ENCODE measurements at regions not wholly inside any gene's neighbourhood (a gene's known extent, or its start where the extent isn't known, plus 50 kb on each side); places are given as distances from the start of the nearest gene placed in this dataset.

DNA sequence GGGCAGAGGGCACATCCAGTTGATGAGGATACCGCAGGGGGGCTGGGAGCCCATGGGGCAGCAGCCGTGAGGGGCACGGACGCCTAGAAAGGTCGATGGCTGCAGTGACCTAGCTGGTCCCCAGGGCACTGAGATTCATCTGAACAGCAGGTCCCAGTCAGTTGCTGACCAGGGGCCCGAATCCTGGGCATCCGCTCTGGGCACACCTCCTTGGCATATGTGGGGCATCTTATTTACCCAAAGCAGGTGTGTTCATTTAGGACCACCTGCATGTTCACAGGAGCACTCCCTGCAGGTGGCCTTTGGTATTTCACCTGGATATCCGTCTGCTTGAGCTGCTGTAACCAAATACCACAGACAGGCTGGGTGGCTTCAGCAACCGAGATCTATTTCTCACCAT, 72.0 kb upstream of the ODC1 start:
- H3K27ac ChIP-seq = no peak overlapping the region
- no peak for DNase-seq (ENCODE audit: low read depth, low spot score)

DNA sequence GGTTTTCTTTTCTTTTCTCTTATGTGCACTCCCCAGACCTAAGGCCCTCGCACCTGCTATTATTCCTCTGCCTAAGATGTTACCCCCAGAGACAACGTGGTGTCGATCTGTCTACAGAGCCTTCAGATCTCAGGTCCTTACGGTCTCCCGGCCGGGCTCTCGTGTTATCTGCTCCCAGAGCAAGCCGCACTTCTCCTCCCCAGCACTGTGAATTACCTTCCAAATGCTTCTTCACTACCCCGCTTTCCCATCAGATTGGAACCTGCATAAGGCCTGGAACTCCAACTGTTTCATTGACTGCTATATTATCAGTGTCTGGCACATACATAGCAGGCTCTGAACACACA, 71.2 kb upstream of the ODC1 start:
- H3K27ac ChIP-seq = no peak overlapping the region
- no peak for DNase-seq (ENCODE audit: low read depth, low spot score)

DNA sequence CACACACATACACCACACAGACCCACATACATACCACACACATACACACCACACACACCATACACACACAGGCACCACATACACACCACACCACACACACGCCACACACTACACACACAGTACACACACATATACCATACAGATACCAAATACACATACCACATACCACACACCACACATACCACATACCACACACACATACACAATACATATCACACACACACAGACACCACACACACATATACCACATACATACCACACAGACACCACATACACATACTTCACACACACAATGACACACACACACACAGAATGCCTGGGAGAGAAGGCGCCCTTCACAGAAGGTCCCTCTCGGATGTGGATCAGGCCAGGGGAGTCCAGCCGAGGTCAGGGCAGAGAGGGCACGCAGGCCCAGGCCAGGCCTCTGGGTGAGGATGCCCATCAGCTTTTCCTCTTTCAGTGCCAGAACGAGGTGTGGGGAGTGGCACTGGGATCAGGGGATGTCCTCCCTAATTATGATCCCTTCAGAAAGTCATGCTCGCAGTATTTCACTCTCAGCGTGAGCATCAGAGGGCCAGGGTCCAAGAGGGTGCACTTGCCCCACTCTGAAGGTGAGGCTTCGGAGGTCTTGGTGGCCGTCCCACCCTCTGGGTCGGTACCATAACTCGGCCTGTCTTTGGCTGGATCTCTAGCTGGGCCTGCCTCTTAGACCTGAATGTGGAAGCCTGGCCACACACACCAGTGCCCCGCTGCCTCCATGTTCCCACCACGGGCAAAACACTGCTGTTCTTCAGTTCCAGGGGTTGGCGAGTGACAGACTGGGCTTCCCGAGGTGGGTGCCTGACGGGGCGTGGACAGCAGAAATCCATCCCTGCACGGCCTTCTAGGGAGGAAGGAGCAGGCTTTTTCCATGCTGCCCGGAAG, 70.6 kb upstream of the ODC1 start:
- H3K27ac ChIP-seq = no peak overlapping the region
- no peak for DNase-seq (ENCODE audit: low read depth, low spot score)

DNA sequence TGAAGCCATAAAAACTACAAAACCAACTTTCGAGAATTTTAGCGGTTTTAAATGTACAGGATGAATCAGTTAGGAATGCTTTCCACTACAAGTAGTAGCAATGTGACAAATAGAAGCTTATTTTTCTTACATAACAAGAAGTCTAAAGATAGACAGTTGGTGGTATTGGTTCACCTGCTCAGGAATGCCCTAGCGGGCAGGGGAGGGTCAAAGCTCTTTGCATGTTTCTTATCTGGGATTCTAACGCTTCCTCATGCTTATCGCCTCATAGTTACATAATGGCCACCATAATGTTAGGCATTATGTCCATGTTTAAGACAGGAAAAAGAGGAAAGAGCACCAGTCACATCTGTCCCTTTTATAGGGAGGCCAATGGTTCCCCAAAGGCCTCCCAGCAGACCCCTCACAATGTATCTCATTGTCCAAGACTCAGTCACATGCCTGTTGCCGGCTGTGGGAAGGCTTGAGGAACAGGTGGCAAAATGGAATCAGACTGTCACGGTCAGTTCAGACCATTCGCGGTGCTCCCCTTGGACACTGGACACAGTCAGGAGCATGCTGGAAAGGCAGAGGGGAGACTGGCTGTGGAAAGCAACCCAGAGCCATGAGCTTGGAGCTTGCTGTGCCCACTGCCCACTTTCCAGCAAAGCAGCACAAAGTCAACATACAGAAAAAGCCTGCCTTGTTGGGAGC, 69.4 kb upstream of the ODC1 start:
- H3K27ac ChIP-seq = no peak overlapping the region
- DNase-seq (ENCODE audit: low read depth, low spot score) = no peak

DNA sequence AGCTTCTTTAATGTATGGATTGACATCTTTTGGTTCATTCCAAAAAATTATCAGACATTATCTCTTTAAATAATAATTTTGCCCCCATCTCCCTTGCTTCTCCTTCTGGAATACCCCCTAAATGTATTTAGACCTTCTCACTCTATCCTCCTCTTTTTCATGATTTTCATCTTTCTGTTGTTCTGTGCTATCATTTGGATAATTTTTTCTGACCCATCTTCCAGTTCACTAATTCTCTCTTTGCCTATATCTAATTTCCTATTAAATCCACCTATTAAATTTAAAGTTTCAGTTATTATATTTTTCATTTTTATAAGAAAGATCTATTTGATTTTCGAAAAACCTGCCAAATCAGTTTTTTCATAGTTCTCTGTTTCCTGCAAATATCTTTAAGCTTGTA, 67.8 kb upstream of the ODC1 start:
- DNase-seq (ENCODE audit: low read depth, low spot score) = no peak
- peak overlapping the region; percentile 94 for H3K27ac ChIP-seq

DNA sequence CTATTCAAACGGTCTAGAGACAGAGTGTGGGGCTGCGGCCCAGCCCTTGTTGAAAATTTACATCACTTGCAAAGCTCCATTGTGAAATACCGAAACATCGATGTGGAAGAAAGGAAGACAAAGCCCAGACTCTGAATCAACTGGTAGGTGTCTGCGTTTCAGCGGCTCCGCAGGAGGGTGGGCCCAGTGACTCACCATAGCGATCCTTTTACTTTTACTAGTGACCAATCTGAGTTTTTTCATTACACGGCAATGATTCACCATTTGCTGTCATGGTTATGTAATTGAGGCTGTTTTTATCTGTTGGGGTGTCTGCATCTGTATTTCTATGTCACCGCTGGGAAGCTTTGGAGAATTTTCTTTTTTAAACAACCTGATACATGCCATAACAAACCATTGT, 66.6 kb upstream of the ODC1 start:
- peak overlapping the region; percentile 94 for H3K27ac ChIP-seq
- peak; percentile 95 for DNase-seq (ENCODE audit: low read depth, low spot score)

DNA sequence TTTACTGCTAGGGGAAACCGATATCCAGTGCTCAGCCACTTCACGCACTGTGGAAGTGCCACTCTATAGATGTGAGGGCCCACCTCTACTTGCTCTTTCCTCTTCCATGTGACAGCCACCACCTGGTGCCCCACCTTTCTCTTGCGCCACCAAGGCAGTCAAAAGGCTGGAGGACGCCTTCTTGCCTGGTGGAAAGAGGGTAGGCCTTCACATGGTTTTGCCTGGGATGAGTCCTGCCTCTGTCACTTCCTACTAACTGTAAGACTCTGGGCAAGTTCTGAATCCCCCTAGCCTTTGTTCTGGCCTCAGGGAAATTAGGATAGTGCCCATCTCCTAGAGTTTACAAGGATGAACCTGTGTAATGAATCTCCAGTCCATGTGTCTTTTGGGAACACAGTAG, 66.1 kb upstream of the ODC1 start:
- peak overlapping the region; percentile 94 for H3K27ac ChIP-seq
- DNase-seq (ENCODE audit: low read depth, low spot score) = no peak

DNA sequence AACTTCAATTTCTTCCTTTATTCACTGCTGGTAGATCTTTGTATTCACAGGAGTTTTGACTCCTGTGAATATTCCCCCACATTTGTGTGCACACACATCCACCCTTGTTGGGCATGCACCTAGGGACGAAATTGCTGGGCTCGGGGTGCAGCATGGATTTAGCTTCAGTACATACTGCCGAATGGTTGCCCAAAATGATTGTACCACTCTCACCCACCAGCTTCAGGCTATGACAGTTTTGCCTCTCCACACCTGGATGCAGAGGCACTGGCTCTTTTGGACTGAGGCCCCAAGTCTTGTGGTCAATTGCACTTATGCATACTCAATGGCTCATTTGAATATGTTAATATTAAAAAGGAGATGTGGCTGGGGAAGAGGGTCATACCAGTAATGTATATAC, 65.1 kb upstream of the ODC1 start:
- no peak overlapping the region for H3K27ac ChIP-seq
- no peak for DNase-seq (ENCODE audit: low read depth, low spot score)

DNA sequence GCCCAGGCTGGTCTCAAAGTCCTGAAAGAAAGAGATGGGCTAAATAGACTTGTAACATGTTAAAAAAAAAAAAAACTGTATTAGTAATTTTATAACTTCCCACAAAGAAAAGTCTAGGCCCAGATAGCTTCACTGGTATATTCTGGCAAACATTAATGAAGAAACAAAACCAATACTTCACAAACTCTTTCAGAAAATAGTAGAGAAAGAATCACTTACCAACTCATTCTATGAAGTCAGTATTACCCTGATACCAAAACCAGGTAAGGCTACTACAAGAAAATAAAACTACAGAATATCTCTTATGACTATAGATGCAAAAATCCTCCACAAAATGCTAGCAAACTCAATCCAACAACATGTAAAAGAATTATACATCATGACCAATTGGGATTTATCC, 59.9 kb upstream of the ODC1 start:
- H3K27ac ChIP-seq = no peak overlapping the region

DNA sequence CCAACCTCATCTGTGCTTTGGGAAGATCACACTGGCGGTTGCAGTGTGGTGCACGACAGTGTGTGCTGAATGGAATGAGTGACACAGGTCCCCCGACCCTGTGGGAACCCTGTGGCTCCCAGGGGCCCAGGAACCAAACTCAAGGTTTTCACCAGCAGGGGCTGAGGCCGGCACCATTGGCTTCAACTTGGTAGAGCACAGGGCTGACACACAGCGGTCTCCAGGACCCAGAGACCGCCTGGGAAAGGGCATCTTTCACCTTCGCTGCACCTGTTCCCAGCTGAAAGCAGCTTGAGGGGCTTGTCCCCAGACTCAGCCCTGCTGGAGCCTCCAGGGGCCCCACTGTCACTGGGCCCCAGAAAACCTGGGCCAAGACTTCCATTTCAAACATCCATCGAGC, 59.0 kb upstream of the ODC1 start:
- no peak for DNase-seq (ENCODE audit: low read depth, low spot score)
- H3K27ac ChIP-seq = no peak overlapping the region

More for the DNA sequence above, 59.9 kb upstream of the ODC1 start:
- no peak for DNase-seq (ENCODE audit: low read depth, low spot score)

DNA sequence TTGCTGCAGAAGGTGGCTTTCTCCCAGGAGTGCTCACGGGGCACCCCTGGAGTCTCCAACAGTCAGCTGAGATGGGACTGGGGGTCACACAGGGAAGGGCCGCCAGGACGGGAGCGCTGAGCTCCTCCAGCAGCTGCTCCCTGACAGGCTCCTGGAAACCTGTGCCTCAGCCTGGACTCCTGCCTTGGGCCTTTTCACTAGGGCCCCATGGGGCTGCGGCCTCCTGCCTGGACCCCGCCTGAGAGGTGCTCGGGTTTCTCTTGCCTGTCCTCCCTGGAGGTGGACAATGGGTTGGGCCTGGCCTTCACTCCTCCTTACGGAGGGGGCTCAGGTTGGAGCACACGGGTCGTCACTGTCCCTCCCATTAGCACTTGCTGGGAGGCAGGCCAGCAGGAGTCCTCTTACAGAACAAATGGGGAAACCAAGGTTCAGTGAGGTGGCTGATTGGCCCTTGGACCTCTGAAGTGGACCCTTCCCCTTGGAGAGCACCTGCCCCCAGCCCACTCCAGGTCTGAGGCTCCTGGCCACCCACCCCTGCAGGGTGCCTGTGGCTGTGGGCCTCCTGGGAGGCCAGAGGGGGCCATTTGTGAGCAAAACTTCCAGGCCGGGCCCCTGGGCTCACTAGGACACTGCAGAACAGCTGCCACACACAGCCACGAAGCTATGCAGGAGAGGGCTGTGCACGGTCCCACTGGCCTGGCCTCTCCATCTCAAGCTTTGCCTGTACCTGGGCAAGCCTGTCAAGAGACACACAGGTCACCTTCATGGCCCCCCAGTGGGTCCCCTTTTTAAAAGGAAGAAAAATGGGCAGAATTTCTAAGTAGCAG, 57.1 kb upstream of the ODC1 start:
- no peak for DNase-seq (ENCODE audit: low read depth, low spot score)
- no peak overlapping the region for H3K27ac ChIP-seq

DNA sequence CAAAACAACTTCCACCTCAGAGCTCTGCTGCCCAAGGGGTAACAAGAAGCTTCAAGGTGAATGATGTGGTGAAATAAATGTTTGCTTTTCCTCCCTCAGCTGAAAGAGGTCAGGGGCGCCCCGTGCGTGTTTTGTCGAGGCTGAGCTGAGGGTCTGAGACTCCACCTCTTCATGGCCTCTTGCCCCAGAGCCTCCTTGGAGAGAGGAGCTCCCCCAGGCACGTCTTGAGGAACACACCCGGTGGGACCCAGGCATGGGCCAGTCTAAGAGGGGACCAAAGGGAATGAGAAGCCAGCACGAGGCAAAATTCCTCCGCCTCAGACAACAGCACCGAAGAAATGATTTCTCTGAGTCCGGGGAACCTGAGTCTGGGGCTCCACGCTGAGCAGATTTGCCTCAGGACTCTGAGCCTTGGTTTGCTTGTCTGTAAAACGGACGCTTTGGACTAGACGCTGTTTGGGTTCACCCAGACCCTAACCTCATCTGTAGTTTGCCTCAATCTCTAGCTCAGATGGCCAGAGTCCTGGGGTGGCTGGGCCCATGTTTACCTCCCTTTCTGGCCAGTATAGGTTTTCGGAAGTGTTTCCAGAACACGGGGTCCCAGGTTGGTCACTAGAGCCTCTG, 56.4 kb upstream of the ODC1 start:
- H3K27ac ChIP-seq = no peak overlapping the region
- no peak for DNase-seq (ENCODE audit: low read depth, low spot score)

DNA sequence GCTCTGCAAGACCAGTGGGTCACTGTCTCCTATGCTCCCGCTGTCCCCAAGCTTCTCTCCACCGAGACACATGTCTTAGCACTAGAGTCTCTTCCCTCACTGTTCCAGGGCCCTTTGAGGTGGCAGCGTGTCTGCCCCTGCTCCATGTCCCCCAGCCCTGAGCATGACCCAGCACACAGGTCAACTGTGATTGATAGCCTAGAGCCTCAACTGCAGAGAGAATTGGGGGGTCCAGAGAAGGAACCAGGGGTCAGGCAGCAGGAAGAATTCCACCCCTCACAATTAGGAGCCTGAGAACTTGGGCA, 54.6 kb upstream of the ODC1 start:
- no peak for DNase-seq (ENCODE audit: low read depth, low spot score)

DNA sequence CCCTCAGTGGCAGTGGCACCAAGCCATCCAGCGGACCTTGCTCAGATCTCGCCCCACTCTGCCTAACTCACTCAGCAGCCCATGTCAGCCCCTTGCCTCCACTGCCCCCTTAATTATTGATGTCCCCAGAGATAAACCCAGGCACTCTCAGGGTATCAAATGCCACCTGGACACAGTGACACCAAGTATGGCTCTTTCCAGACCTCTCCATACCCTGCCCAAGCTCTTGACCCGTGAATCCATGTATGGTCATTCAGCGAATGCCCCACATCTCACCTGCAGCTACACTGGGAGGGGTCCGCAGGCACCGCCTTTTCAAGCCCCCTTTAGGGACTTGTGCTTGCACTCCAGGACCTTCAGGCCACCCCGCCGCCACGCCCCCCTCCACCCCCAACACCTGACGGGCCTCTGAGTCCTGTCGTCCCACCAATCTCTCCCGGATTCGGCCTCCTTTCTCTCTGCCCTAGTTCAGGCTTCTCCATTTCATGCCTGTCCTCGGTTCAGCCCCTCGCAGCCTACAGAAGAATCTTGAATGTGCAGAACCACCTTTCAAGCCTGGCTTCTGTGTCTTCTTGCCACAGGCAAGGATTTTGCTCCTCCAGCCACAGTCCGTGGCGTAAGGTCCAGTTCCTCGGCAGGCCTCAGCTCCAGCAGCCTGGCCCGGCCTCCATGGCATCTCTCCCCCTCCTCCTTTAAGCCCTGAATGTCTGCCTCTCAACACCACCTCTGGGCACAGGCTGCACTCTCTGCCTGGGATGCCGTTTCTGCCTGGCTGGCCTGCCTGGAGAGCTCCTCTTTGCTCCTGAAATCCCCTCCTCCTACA, 54.1 kb upstream of the ODC1 start:
- H3K27ac ChIP-seq = no peak overlapping the region
- DNase-seq (ENCODE audit: low read depth, low spot score) = no peak

More for the DNA sequence above, 54.6 kb upstream of the ODC1 start:
- H3K27ac ChIP-seq = no peak overlapping the region

DNA sequence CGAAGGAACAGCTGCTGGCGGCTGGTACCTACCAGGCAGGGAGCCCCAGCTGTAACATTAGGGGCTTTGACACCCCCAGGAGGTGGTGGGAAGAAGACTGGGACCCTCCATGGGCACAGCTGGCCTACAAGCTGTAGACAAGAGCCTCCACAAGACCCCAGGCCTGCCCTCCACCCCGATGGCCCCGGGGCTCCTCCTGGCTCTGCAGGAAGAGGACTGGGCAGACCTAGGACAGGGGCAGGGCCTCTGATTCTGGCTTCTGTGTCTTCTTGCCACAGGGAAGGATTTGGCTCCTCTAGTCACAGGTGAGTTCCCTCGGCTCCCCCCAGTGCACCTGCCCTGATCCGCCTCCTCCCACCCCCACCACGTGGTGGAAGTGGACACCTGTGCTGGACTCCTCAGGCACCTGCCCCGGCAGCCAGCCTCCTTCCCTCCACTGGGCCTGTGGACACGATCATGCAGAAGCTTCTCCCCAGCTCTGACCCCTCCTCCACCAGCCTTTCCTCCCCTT, 53.4 kb upstream of the ODC1 start:
- no peak for DNase-seq (ENCODE audit: low read depth, low spot score)

DNA sequence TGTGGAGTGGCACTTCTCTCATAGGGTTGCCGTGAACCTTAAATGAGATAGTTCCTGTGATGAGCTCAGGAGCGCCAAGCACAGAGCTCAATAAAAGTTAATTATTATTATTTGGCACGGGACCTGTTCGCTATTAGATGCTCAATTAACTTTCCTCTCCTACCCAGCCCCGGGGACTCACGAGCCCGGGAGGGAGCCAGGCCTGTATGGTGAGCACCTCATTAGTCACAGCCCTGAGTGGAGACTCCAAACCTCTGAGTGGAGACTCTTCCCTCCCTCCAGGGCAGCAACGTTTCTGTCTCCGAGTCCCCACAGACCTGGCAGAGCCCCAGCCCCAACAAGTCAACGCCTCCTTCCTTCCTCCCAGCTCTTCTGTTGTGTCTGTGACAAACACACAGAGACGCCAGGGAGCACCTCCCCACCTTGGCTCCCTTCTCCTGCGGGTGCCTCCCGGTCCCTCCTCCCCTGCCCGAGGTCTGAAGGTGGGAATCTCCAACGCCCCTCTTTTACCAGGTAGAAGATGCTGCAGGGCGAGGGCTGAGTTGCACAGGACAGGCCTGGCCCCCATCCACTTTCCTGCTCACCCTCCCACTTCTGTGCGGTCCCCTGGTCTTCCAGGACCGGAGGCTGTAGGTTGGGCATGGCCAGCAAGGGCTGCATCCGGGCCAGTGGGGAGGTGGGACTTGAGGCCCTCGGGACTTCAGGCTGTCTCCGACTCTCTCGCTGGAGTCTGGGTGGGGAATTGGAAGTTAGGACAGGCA, 52.7 kb upstream of the ODC1 start:
- H3K27ac ChIP-seq = no peak overlapping the region
- no peak for DNase-seq (ENCODE audit: low read depth, low spot score)

More for the DNA sequence above, 53.4 kb upstream of the ODC1 start:
- no peak overlapping the region for H3K27ac ChIP-seq

DNA sequence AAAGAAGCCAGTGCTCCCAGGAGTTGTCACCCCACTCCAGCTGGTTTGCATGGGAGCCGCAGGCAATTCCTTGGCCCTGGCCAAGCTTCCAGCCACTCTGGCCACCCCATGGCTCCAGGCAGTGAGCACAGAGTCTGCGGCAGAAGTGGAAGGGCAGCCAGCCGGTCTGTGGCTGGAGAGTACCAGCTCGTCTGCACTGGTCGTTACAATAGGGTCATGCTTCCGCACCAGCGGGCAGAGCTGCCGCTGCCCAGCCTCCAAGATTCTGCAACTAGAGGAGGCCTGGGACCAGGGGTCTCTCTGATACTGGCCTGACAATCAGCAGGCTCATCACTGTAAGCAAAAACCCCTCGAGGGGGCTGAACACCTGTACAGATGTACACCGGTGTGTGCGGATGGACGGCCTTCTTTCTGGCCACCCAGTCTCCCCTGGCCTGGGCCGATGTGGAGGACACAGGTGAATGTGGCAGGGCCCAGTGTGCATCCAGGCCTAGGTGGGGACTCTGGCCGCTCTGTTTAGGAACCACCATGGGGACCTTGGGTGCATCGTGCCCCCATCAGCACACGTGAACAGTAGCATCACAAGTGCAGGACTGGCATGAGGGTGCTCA, 51.9 kb upstream of the ODC1 start:
- no peak for DNase-seq (ENCODE audit: low read depth, low spot score)
- no peak overlapping the region for H3K27ac ChIP-seq

DNA sequence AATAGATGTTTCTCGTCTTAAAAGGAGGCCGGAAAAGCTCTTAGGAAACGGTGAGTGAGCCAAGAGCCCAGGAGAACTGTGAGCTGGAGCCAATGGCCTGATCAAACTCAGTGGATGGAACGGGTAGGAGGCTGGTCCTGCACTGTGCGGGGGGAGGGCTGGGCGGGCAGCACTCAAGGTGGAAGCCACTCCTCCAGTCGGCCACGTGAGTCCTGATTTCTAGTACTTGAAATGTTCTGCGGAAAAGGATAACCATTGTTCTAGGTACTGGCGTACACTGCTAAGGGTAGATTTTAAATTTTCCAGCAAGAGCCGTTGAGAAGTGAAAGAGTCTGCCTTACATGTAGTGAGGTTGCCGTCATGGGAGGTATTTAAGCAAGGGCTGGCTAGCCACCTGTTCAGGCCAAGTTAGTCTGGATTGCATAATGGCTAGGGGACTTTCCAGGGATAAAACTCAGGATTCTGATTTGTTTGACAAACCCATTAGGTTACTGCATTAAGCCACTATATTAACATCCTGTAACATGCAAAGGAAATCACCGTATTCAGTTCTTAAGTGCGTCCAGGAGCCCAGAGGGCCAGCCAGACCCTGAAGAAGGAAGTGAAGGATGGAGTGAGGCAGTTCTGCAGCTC, 51.3 kb upstream of the ODC1 start:
- H3K27ac ChIP-seq = no peak overlapping the region
- no peak for DNase-seq (ENCODE audit: low read depth, low spot score)

Measured in epithelial cell of prostate (primary cell).